SK-N-SH treated with all-trans-retinoic acid at 6 μM for 48 hours (cell line): ENCODE measurements at regions not wholly inside any gene's neighbourhood (a gene's known extent, or its start where the extent isn't known, plus 50 kb on each side); places are given as distances from the start of the nearest gene placed in this dataset.

Source experiments
- ARNTL ChIP-seq: fragments of 450-650 bp; formaldehyde crosslinking; IDR thresholded peaks from 2 replicates; pipeline ENCODE4 v1.5.0; 2020; ENCODE audit warnings: low read depth, mild to moderate bottlenecking, moderate library complexity, borderline replicate concordance
- CREB5 ChIP-seq: fragments of 250-450 bp; sonication (Bioruptor Pico); IDR thresholded peaks from 2 replicates; pipeline ENCODE4 v1.5.1; 2020; ENCODE audit warnings: low read depth, mild to moderate bottlenecking, moderate library complexity
- PATZ1 ChIP-seq: fragments of 250-450 bp; sonication (Bioruptor Pico); IDR thresholded peaks from 2 replicates; pipeline ENCODE4 v1.8.0; 2020; ENCODE audit warnings: mild to moderate bottlenecking, moderate library complexity, borderline replicate concordance
- RARB ChIP-seq: fragments of 250-450 bp; sonication (Bioruptor Pico); IDR thresholded peaks from 2 replicates; pipeline ENCODE4 v1.8.0; 2021; ENCODE audit warnings: mild to moderate bottlenecking, moderate library complexity
- SNAI2 ChIP-seq: fragments of 250-450 bp; sonication (Bioruptor Pico); IDR thresholded peaks from 2 replicates; pipeline ENCODE4 v1.5.0; 2020; ENCODE audit warnings: mild to moderate bottlenecking, moderate library complexity
- TCF4 ChIP-seq: fragments of 250-450 bp; sonication (Bioruptor Pico); IDR thresholded peaks from 2 replicates; pipeline ENCODE4 v1.8.0; 2021; ENCODE audit warnings: mild to moderate bottlenecking, moderate library complexity, borderline replicate concordance
- ZC3H10 ChIP-seq: fragments of 250-450 bp; sonication (Bioruptor Pico); IDR thresholded peaks from 2 replicates; pipeline ENCODE4 v1.5.1; 2021; ENCODE audit warnings: mild to moderate bottlenecking, moderate library complexity
- ZNF70 ChIP-seq: fragments of 450-650 bp; formaldehyde crosslinking; IDR thresholded peaks from 2 replicates; pipeline ENCODE4 v1.5.0; 2020; ENCODE audit warnings: mild to moderate bottlenecking, moderate library complexity
- ZNF8 ChIP-seq: fragments of 450-650 bp; formaldehyde crosslinking; IDR thresholded peaks from 2 replicates; pipeline ENCODE4 v1.5.0; 2020; ENCODE audit warnings: mild to moderate bottlenecking, moderate library complexity

GRCh38 chr9:79222483-79222882 is 349.3 kb upstream of the TLE4 start:
- TF ChIP-seq ZNF70 (CRISPR knock-in tag) (no peak), SNAI2 (CRISPR knock-in tag) (no peak), CREB5 (CRISPR knock-in tag) (no peak), PATZ1 (no peak), RARB (CRISPR knock-in tag) (no peak), ARNTL (CRISPR knock-in tag) (no peak), ZNF8 (CRISPR knock-in tag) (no peak), TCF4 (CRISPR knock-in tag) (no peak), ZC3H10 (CRISPR knock-in tag) (no peak)
